Stimulated activated CD4-positive, alpha-beta T cell treated with anti-CD3 and anti-CD28 coated beads, Interleukin-12 subunit alpha, Interleukin-12 subunit beta, amount 100 ng/mL, for 24 hours (primary cell): ENCODE measurements at regions not wholly inside any gene's neighbourhood (a gene's known extent, or its start where the extent isn't known, plus 50 kb on each side); places are given as distances from the start of the nearest gene placed in this dataset.
"Not testable (repeated sequence)": the region's sequence is repeated elsewhere in the genome, so short reads cannot be mapped to it uniquely, and the experiment has no call there.

Source experiments
- DNase-seq, 2 experiments: peaks; one replicate each; pipeline ENCODE4 v3.0.0-alpha.2; 2020; ENCODE audit warnings: low read depth in 2 of 2

GRCh38 chr15:20624085-20624484 is 82.5 kb upstream of the GOLGA6L6 start:
- peak in 1 of 2 experiments; percentile 28 for DNase-seq

GRCh38 chr15:20622117-20622516 is 80.5 kb upstream of the GOLGA6L6 start:
- DNase-seq, result not testable (repeated sequence)

- not testable (repeated sequence) for DNase-seq
Observed at GRCh38 chr15:20614549-20614948, 72.9 kb upstream of the GOLGA6L6 start.

GRCh38 chr15:20612796-20613195 is 71.2 kb upstream of the GOLGA6L6 start:
- not testable (repeated sequence) for DNase-seq

GRCh38 chr15:20612356-20612755 is 70.8 kb upstream of the GOLGA6L6 start:
- DNase-seq, result not testable (repeated sequence)

- DNase-seq, result not testable (repeated sequence)
Observed at GRCh38 chr15:20611667-20612290, 70.2 kb upstream of the GOLGA6L6 start.

GRCh38 chr15:20608179-20608578 is 66.6 kb upstream of the GOLGA6L6 start:
- not testable (repeated sequence) for DNase-seq

- DNase-seq, result not testable (repeated sequence)
Observed at GRCh38 chr15:20597245-20597644, 55.6 kb upstream of the GOLGA6L6 start.

GRCh38 chr15:20594219-20594618 is 52.6 kb upstream of the GOLGA6L6 start:
- DNase-seq, result not testable (repeated sequence)

- DNase-seq, result not testable (repeated sequence)
Observed at GRCh38 chr15:20591936-20592335, 50.3 kb upstream of the GOLGA6L6 start.
